Esophagus squamous epithelium (tissue), 5 donors: ENCODE measurements at regions not wholly inside any gene's neighbourhood (a gene's known extent, or its start where the extent isn't known, plus 50 kb on each side); places are given as distances from the start of the nearest gene placed in this dataset.

ENCODE experiments used
- DNase-seq: peaks from one replicate; lab custom pipeline; 2025; lab: John Stamatoyannopoulos, UW
- H3K27ac ChIP-seq, 4 donors: fragments of 200-600 bp; sonication (generic); one replicate each; pipeline ENCODE4 v1.5.1; 2016 to 2019; ENCODE audit warnings: mild to moderate bottlenecking in 1 of 4
- H3K27me3 ChIP-seq, 4 donors: fragments of 200-600 bp; sonication (generic); 1 replicate in 3 of 4; 2 replicates in 1 of 4; pipeline versions ENCODE4 v1.5.1 to v1.6.0; 2017 to 2021; ENCODE audit warnings: antibody characterized with exemption in 1 of 4
- H3K36me3 ChIP-seq, 3 donors: fragments of 200-600 bp; sonication (generic); one replicate each; pipeline ENCODE4 v1.5.1; 2016 to 2019
- H3K4me1 ChIP-seq, 3 donors: fragments of 200-600 bp; sonication (generic); one replicate each; pipeline ENCODE4 v1.5.1; 2017 to 2019
- H3K4me3 ChIP-seq, 4 donors: fragments of 200-600 bp; sonication (generic); 1 replicate in 3 of 4; 2 replicates in 1 of 4; pipeline ENCODE4 v1.5.1; 2016 to 2019; ENCODE audit warnings: mild to moderate bottlenecking in 2 of 4, moderate library complexity in 1 of 4
- H3K9me3 ChIP-seq, 3 donors: fragments of 200-600 bp; sonication (generic); one replicate each; pipeline ENCODE4 v1.5.1; 2016 to 2019
- POLR2A ChIP-seq, 4 donors: fragments of 450-650 bp; IDR thresholded peaks; one replicate each; pipeline ENCODE4 v1.6.1; 2017; ENCODE audit warnings: antibody characterized with exemption in 4 of 4, mild to moderate bottlenecking in 4 of 4, moderate library complexity in 3 of 4
- WGBS, 2 donors: methylation state at CpG; one replicate each; pipeline ENCODE4 v1.1.5; 2018; 5-methylcytosine and 5-hydroxymethylcytosine counted together
- intact Hi-C: fragments of 100-400 bp; cut with DNase I; formaldehyde crosslinking; loops from one replicate; pipeline ENCODE4 v1.15.0; 2022
- TF ChIP-seq, protein P1 (sequence below), 6 experiments: fragments of 450-650 bp in 4 of 6; fragments of 200-600 bp in 2 of 6; sonication (generic) in 2 of 6; IDR thresholded peaks; one replicate each; pipeline ENCODE4 v1.5.1; 2016 to 2019; ENCODE audit warnings: antibody characterized with exemption in 6 of 6, mild to moderate bottlenecking in 4 of 6, moderate library complexity in 4 of 6
- donor health status: DM: yes; HTN: yes; CAD: no.

DNA sequence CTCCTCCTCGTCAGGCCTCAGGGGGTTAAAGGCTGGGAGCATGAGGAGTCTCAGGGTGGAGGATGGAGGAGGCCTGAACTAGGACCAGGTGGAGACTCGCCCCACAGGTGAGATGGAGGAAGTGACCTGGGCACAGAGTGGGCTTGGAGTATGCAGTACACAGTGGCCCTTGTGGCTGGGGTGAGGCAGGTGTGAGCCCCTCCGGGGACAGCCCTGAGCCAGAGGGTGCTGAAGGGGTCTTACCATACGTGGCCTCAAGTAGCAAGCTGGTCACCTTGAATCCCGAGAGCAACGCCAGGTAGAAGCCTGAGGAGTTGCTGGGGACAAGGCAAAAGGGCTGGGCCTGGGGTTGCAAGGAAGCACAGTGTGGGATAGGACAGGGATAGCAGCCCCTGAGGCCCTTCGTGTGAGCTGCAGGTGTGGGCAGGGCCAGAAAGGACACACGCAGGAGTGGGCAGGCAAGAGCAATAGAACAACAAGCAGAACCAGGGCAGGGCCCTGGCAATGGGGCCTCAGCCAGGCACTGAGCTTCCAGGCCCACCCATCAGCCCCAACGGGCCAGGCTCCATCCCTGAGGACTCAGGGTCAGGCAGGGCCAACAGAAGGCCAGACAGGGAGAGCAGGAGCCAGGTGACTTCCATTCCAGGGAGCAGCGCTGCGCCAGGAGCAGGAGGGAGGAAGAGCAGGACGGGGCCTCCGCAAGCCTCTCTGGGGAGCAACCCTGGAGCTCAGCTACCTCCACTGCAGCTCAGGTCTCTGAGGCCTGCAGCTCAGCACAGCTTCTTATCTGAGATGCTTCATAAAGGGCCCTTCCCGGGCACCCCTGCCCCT is 64.2 kb upstream of the TNRC6C start:
- Histone ChIP-seq H3K27me3 (peaks cover 0 to 59% (median 0%) of the 10 kb centered on the region in 4 donors), H3K27ac (no peak overlapping the region), H3K4me1 (no peaks in the 10 kb centered on the region), H3K9me3 (no peaks in the 10 kb centered on the region), H3K36me3 (no peaks in the 10 kb centered on the region), H3K4me3 (no peak overlapping the region)
- TF ChIP-seq POLR2A (IDR thresholded peaks at IDR 0.05): no peak
- TF ChIP-seq, protein P1, sequence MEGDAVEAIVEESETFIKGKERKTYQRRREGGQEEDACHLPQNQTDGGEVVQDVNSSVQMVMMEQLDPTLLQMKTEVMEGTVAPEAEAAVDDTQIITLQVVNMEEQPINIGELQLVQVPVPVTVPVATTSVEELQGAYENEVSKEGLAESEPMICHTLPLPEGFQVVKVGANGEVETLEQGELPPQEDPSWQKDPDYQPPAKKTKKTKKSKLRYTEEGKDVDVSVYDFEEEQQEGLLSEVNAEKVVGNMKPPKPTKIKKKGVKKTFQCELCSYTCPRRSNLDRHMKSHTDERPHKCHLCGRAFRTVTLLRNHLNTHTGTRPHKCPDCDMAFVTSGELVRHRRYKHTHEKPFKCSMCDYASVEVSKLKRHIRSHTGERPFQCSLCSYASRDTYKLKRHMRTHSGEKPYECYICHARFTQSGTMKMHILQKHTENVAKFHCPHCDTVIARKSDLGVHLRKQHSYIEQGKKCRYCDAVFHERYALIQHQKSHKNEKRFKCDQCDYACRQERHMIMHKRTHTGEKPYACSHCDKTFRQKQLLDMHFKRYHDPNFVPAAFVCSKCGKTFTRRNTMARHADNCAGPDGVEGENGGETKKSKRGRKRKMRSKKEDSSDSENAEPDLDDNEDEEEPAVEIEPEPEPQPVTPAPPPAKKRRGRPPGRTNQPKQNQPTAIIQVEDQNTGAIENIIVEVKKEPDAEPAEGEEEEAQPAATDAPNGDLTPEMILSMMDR (IDR thresholded peaks at IDR 0.05): no peak
- intact Hi-C loops: no loop called here
- 70 to 84% methylated on average over 6 to 9 of the region's 14 CpGs for WGBS, 2 donors
- no peak for DNase-seq

- TF ChIP-seq, protein P1 (IDR thresholded peaks at IDR 0.05): no peak
- TF ChIP-seq POLR2A (IDR thresholded peaks at IDR 0.05): no peak
- no peaks in the 10 kb centered on the region for H3K36me3 ChIP-seq
- 83 to 89% methylated on average over 4 to 6 of the region's 6 CpGs for WGBS, 2 donors
- H3K4me1 ChIP-seq: no peaks in the 10 kb centered on the region
- DNase-seq: no peak
- no peak overlapping the region for H3K27ac ChIP-seq
- H3K4me3 ChIP-seq: no peak overlapping the region
- H3K27me3 ChIP-seq: peaks cover 0 to 55% (median 0%) of the 10 kb centered on the region in 4 donors
- H3K9me3 ChIP-seq: no peaks in the 10 kb centered on the region
- intact Hi-C loops: no loop called here
These were observed 60.7 kb upstream of the TNRC6C start for GRCh38 chr17:77897741-77898301.

- Histone ChIP-seq H3K36me3 (no peaks in the 10 kb centered on the region), H3K27ac (no peak overlapping the region), H3K4me1 (no peaks in the 10 kb centered on the region), H3K27me3 (peaks cover 0 to 64% (median 0%) of the 10 kb centered on the region in 4 donors), H3K4me3 (no peak overlapping the region), H3K9me3 (no peaks in the 10 kb centered on the region)
- intact Hi-C loops: no loop called here
- DNase-seq: no peak
- 64 to 72% methylated on average over 8 to 10 of the region's 18 CpGs for WGBS, 2 donors
- TF ChIP-seq, protein P1 (IDR thresholded peaks at IDR 0.05): no peak
- no peak for TF ChIP-seq POLR2A (IDR thresholded peaks at IDR 0.05)
These were observed 59.7 kb upstream of the TNRC6C start for GRCh38 chr17:77898521-77899434.

- DNase-seq: no peak
- Histone ChIP-seq H3K36me3 (no peaks in the 10 kb centered on the region), H3K4me3 (no peak overlapping the region), H3K27me3 (peaks cover 0 to 68% (median 0%) of the 10 kb centered on the region in 4 donors), H3K27ac (no peak overlapping the region), H3K4me1 (no peaks in the 10 kb centered on the region), H3K9me3 (no peaks in the 10 kb centered on the region)
- WGBS, 2 donors: 64% methylated on average over 2 of the region's 7 CpGs; no CpG with 5 or more reads in 1 of the 2 donors
- intact Hi-C loops: no loop called here
- TF ChIP-seq, protein P1 (IDR thresholded peaks at IDR 0.05): no peak
- TF ChIP-seq POLR2A (IDR thresholded peaks at IDR 0.05): no peak
These were observed 59.0 kb upstream of the TNRC6C start for GRCh38 chr17:77899498-77899897.
